WERI-Rb-1 (cell line): ENCODE measurements at regions not wholly inside any gene's neighbourhood (a gene's known extent, or its start where the extent isn't known, plus 50 kb on each side); places are given as distances from the start of the nearest gene placed in this dataset.

Source experiments
- DNase-seq: peaks from one replicate; pipeline ENCODE4 v3.0.0-alpha.2; 2020
- H3K27ac ChIP-seq: fragments of 250-450 bp; sonication (Bioruptor Pico); 2 replicates; pipeline ENCODE4 v1.5.1; 2020; ENCODE audit warnings: mild to moderate bottlenecking, moderate library complexity
- H3K27me3 ChIP-seq: fragments of 250-450 bp; sonication (Bioruptor Pico); 2 replicates; pipeline ENCODE4 v1.5.1; 2021; ENCODE audit warnings: mild to moderate bottlenecking, low read depth, moderate library complexity; ENCODE audit not compliant: insufficient read depth, severe bottlenecking
- H3K36me3 ChIP-seq: fragments of 250-450 bp; sonication (Bioruptor Pico); 2 replicates; pipeline ENCODE4 v1.5.1; 2020; ENCODE audit warnings: mild to moderate bottlenecking, moderate library complexity
- H3K4me3 ChIP-seq: 2 replicates; pipeline ENCODE4 v1.5.1; 2011; ENCODE audit warnings: low read depth, mild to moderate bottlenecking, control low read depth, low read length
- H3K9me3 ChIP-seq: fragments of 250-450 bp; sonication (Bioruptor Pico); 2 replicates; pipeline ENCODE4 v1.5.1; 2021; ENCODE audit warnings: mild to moderate bottlenecking, moderate library complexity; ENCODE audit not compliant: severe bottlenecking
- CTCF ChIP-seq: IDR thresholded peaks from 2 replicates; pipeline ENCODE4 v1.5.1; 2011; ENCODE audit warnings: low read depth, mild to moderate bottlenecking, control low read depth, inconsistent platforms, low read length

- Histone ChIP-seq H3K27ac (no peak overlapping the region), H3K9me3 (peaks cover 22% of the 10 kb centered on the region), H3K4me3 (no peak overlapping the region), H3K36me3 (no peaks in the 10 kb centered on the region), H3K27me3 (no peaks in the 10 kb centered on the region)
- TF ChIP-seq CTCF, result no peak
- DNase-seq, result no peak
These were observed 437.5 kb upstream of the PROK2 start for GRCh38 chr3:72222410-72222809.

- H3K9me3 ChIP-seq, result peaks cover 13% of the 10 kb centered on the region
- H3K4me3 ChIP-seq, result no peak overlapping the region
- H3K27me3 ChIP-seq, result no peaks in the 10 kb centered on the region
- no peaks in the 10 kb centered on the region for H3K36me3 ChIP-seq
- TF ChIP-seq CTCF, result no peak
- no peak overlapping the region for H3K27ac ChIP-seq
- no peak for DNase-seq
These were observed 436.0 kb upstream of the PROK2 start for GRCh38 chr3:72220946-72221345.

- Histone ChIP-seq H3K27ac (no peak overlapping the region), H3K9me3 (peaks cover 6% of the 10 kb centered on the region), H3K4me3 (no peak overlapping the region), H3K36me3 (no peaks in the 10 kb centered on the region), H3K27me3 (no peaks in the 10 kb centered on the region)
- DNase-seq, result no peak
- TF ChIP-seq CTCF, result no peak
These were observed 434.8 kb upstream of the PROK2 start for GRCh38 chr3:72219752-72220151.

GRCh38 chr3:72217570-72217969 lies 432.6 kb upstream of the PROK2 start:
- Histone ChIP-seq H3K27ac (no peak overlapping the region), H3K9me3 (no peaks in the 10 kb centered on the region), H3K27me3 (no peaks in the 10 kb centered on the region), H3K36me3 (no peaks in the 10 kb centered on the region), H3K4me3 (no peak overlapping the region)
- DNase-seq, result no peak
- no peak for TF ChIP-seq CTCF

GRCh38 chr3:72214066-72214951 lies 429.4 kb upstream of the PROK2 start:
- no peak for TF ChIP-seq CTCF
- DNase-seq, result no peak
- H3K27ac ChIP-seq, result no peak overlapping the region

More at GRCh38 chr3:72214066-72214951, 429.4 kb upstream of the PROK2 start:
- Histone ChIP-seq H3K4me3 (no peak overlapping the region), H3K9me3 (no peaks in the 10 kb centered on the region), H3K27me3 (no peaks in the 10 kb centered on the region), H3K36me3 (no peaks in the 10 kb centered on the region)
